H9 (cell line): ENCODE measurements at regions not wholly inside any gene's neighbourhood (a gene's known extent, or its start where the extent isn't known, plus 50 kb on each side); places are given as distances from the start of the nearest gene placed in this dataset.

Experiments
- DNase-seq: peaks from one replicate; pipeline ENCODE4 v3.0.0-alpha.2; 2017
- H2AFZ ChIP-seq: one replicate; pipeline ENCODE4 v1.6.1; 2013; ENCODE audit warnings: mild to moderate bottlenecking, low read length, control low read depth, moderate library complexity
- H2AK5ac ChIP-seq: 2 replicates; pipeline ENCODE4 v1.6.1; 2013; ENCODE audit warnings: low read length, control low read depth, mixed read lengths; ENCODE audit not compliant: insufficient read length
- H2BK120ac ChIP-seq: one replicate; pipeline ENCODE4 v1.6.1; 2013; ENCODE audit warnings: low read depth, mild to moderate bottlenecking, low read length, control low read depth, inconsistent platforms; ENCODE audit not compliant: poor library complexity, severe bottlenecking
- H2BK12ac ChIP-seq: 2 replicates; pipeline ENCODE4 v1.6.1; 2013; ENCODE audit warnings: low read length, control low read depth, mixed read lengths, low read depth; ENCODE audit not compliant: insufficient read length
- H2BK15ac ChIP-seq: 2 replicates; pipeline ENCODE4 v1.6.1; 2013; ENCODE audit warnings: low read depth, low read length, control low read depth
- H2BK20ac ChIP-seq: one replicate; pipeline ENCODE4 v1.6.1; 2013; ENCODE audit warnings: low read depth, mild to moderate bottlenecking, low read length, control low read depth, inconsistent platforms; ENCODE audit not compliant: poor library complexity, severe bottlenecking
- H2BK5ac ChIP-seq: 2 replicates; pipeline ENCODE4 v1.6.1; 2013; ENCODE audit warnings: low read length, control low read depth, mixed read lengths; ENCODE audit not compliant: insufficient read length
- H3K14ac ChIP-seq: 2 replicates; pipeline ENCODE4 v1.6.1; 2013; ENCODE audit warnings: low read length, control low read depth; ENCODE audit not compliant: insufficient read depth
- H3K18ac ChIP-seq: 2 replicates; pipeline ENCODE4 v1.6.1; 2013; ENCODE audit warnings: low read depth, mild to moderate bottlenecking, mixed read lengths, low read length, control low read depth; ENCODE audit not compliant: insufficient read length
- H3K23ac ChIP-seq: 2 replicates; pipeline ENCODE4 v1.6.1; 2013; ENCODE audit warnings: low read length, control low read depth, mixed read lengths, low read depth; ENCODE audit not compliant: insufficient read length
- H3K23me2 ChIP-seq: 2 replicates; pipeline ENCODE4 v1.6.1; 2013; ENCODE audit warnings: low read depth, mild to moderate bottlenecking, mixed read lengths, low read length, control low read depth; ENCODE audit not compliant: insufficient read length, poor library complexity, severe bottlenecking
- H3K27ac ChIP-seq: 2 replicates; pipeline ENCODE4 v1.5.1; 2013; ENCODE audit warnings: low read length, control low read depth, mixed read lengths, low read depth; ENCODE audit not compliant: insufficient read length
- H3K27me3 ChIP-seq: 2 replicates; pipeline ENCODE4 v1.6.1; 2013; ENCODE audit warnings: low read length, control low read depth, inconsistent platforms; ENCODE audit not compliant: insufficient read depth
- H3K4ac ChIP-seq: 2 replicates; pipeline ENCODE4 v1.6.1; 2013; ENCODE audit warnings: low read depth, mild to moderate bottlenecking, control low read depth, inconsistent platforms, low read length, moderate library complexity
- H3K4me1 ChIP-seq: 2 replicates; pipeline ENCODE4 v1.6.1; 2013; ENCODE audit warnings: low read length, control low read depth, inconsistent platforms; ENCODE audit not compliant: insufficient read depth
- H3K4me2 ChIP-seq: 2 replicates; pipeline ENCODE4 v1.6.1; 2013; ENCODE audit warnings: low read length, control low read depth, mixed read lengths; ENCODE audit not compliant: insufficient read length, insufficient read depth
- H3K56ac ChIP-seq: 2 replicates; pipeline ENCODE4 v1.6.1; 2013; ENCODE audit warnings: low read depth, mild to moderate bottlenecking, mixed read lengths, low read length, control low read depth; ENCODE audit not compliant: insufficient read length
- H3K79me1 ChIP-seq: 2 replicates; pipeline ENCODE4 v1.6.1; 2013; ENCODE audit warnings: low read depth, mild to moderate bottlenecking, moderate library complexity, low read length, control low read depth, inconsistent platforms; ENCODE audit not compliant: insufficient read depth, poor library complexity, severe bottlenecking
- H3K79me2 ChIP-seq: 2 replicates; pipeline ENCODE4 v1.6.1; 2013; ENCODE audit warnings: low read length, control low read depth, inconsistent platforms; ENCODE audit not compliant: insufficient read depth
- H3K9ac ChIP-seq: 2 replicates; pipeline ENCODE4 v1.6.1; 2013; ENCODE audit warnings: low read length, control low read depth, mixed read lengths; ENCODE audit not compliant: insufficient read length; ENCODE audit errors: extremely low read depth
- H3K9me3 ChIP-seq: one replicate; pipeline ENCODE4 v1.6.1; 2013; ENCODE audit warnings: low read depth, low read length, inconsistent platforms; ENCODE audit not compliant: control insufficient read depth
- H3T11ph ChIP-seq: one replicate; pipeline ENCODE4 v1.6.1; 2013; ENCODE audit warnings: mild to moderate bottlenecking, low read length, control low read depth, inconsistent platforms
- H4K20me1 ChIP-seq: one replicate; pipeline ENCODE4 v1.6.1; 2013; ENCODE audit not compliant: control insufficient read depth, insufficient read length, insufficient read depth
- H4K5ac ChIP-seq: 2 replicates; pipeline ENCODE4 v1.6.1; 2013; ENCODE audit warnings: low read depth, mild to moderate bottlenecking, mixed read lengths, low read length, control low read depth; ENCODE audit not compliant: insufficient read length
- H4K8ac ChIP-seq: replicated peaks from 2 replicates; pipeline ENCODE4 v1.6.1; 2013; ENCODE audit warnings: low read length, control low read depth, mixed read lengths, low read depth; ENCODE audit not compliant: insufficient read length
- H4K91ac ChIP-seq: 2 replicates; pipeline ENCODE4 v1.6.1; 2013; ENCODE audit warnings: low read depth, mild to moderate bottlenecking, moderate library complexity, mixed read lengths, low read length, control low read depth; ENCODE audit not compliant: insufficient read length
- H3K27ac Mint-ChIP-seq, 3 experiments: 2 replicates in 2 of 3; 3 replicates in 1 of 3; pipeline ENCODE4 v1.8.0; 2020 to 2021; ENCODE audit warnings: mixed read lengths in 3 of 3, mild to moderate bottlenecking in 1 of 3, moderate library complexity in 1 of 3
- H3K27me3 Mint-ChIP-seq: 2 replicates; pipeline ENCODE4 v1.8.0; 2021; ENCODE audit warnings: low read depth, mild to moderate bottlenecking, moderate library complexity, mixed read lengths
- H3K36me3 Mint-ChIP-seq, 3 experiments: 2 replicates in 2 of 3; 3 replicates in 1 of 3; pipeline ENCODE4 v1.8.0; 2020 to 2021; ENCODE audit warnings: low read depth in 3 of 3, mixed read lengths in 3 of 3; ENCODE audit not compliant: insufficient read depth in 1 of 3
- H3K4me1 Mint-ChIP-seq, 2 experiments: 2 replicates each; pipeline ENCODE4 v1.8.0; 2020; ENCODE audit warnings: mixed read lengths in 2 of 2
- H3K4me3 Mint-ChIP-seq, 2 experiments: 2 replicates in 1 of 2; 3 replicates in 1 of 2; pipeline ENCODE4 v1.8.0; 2020 to 2021; ENCODE audit warnings: mild to moderate bottlenecking in 2 of 2, mixed read lengths in 2 of 2, moderate library complexity in 1 of 2
- H3K9me3 Mint-ChIP-seq, 2 experiments: 2 replicates in 1 of 2; 3 replicates in 1 of 2; pipeline ENCODE4 v1.8.0; 2020; ENCODE audit warnings: mild to moderate bottlenecking in 2 of 2, mixed read lengths in 2 of 2, moderate library complexity in 1 of 2
- CTCF ChIP-seq: fragments of 200-600 bp; sonication (generic); conservative IDR thresholded peaks from 3 replicates; pipeline ENCODE4 v1.8.0; 2021; ENCODE audit warnings: antibody characterized with exemption, mild to moderate bottlenecking
- WGBS: extraction: QIAGEN DNeasy Blood & Tissue Kit; methylation state at CpG from one replicate; pipeline ENCODE4 v1.1.7; 2013; ENCODE audit warnings: missing lambda C conversion rate, low lambda C conversion rate, mixed read lengths; ENCODE audit not compliant: insufficient read length; ENCODE audit errors: extremely low coverage; 5-methylcytosine and 5-hydroxymethylcytosine counted together

GRCh38 chr9:109888695-109889094 is 108.7 kb downstream of the PALM2AKAP2 start:
- H3K27ac Mint-ChIP-seq = no peak overlapping the region
- WGBS = no CpG with 5 or more reads among the region's 1 CpG

More at GRCh38 chr9:109888695-109889094, 108.7 kb downstream of the PALM2AKAP2 start:
- H3K4me2 ChIP-seq = no peak overlapping the region
- no peak for DNase-seq
- H2AFZ ChIP-seq = no peak overlapping the region
- H4K8ac ChIP-seq = no peak overlapping the region
- no peak overlapping the region for H2BK5ac ChIP-seq
- no peaks in the 10 kb centered on the region for H3K9me3 ChIP-seq
- no peak overlapping the region for H3K27ac ChIP-seq
- no peaks in the 10 kb centered on the region for H3K79me2 ChIP-seq
- no peak for TF ChIP-seq CTCF
- no peak overlapping the region for H4K91ac ChIP-seq
- no peak overlapping the region for H2BK120ac ChIP-seq
- H3K4me1 ChIP-seq = no peaks in the 10 kb centered on the region
- no peak overlapping the region for H2BK15ac ChIP-seq
- H3K4me1 Mint-ChIP-seq = peaks cover 14 to 15% of the 10 kb centered on the region in 2 experiments
- H3K23ac ChIP-seq = no peak overlapping the region
- H3T11ph ChIP-seq = no peak overlapping the region
- H3K36me3 Mint-ChIP-seq = no peaks in the 10 kb centered on the region
- H3K9me3 Mint-ChIP-seq = no peaks in the 10 kb centered on the region
- no peak overlapping the region for H4K5ac ChIP-seq
- no peak overlapping the region for H3K56ac ChIP-seq
- H3K79me1 ChIP-seq = no peaks in the 10 kb centered on the region
- H2AK5ac ChIP-seq = no peak overlapping the region
- no peaks in the 10 kb centered on the region for H3K23me2 ChIP-seq
- no peaks in the 10 kb centered on the region for H3K27me3 Mint-ChIP-seq
- H4K20me1 ChIP-seq = no peaks in the 10 kb centered on the region
- no peak overlapping the region for H3K4ac ChIP-seq
- H3K18ac ChIP-seq = no peak overlapping the region
- no peak overlapping the region for H3K9ac ChIP-seq
- no peak overlapping the region for H2BK20ac ChIP-seq
- no peak overlapping the region for H3K4me3 Mint-ChIP-seq
- H3K14ac ChIP-seq = no peak overlapping the region
- no peak overlapping the region for H2BK12ac ChIP-seq
- no peaks in the 10 kb centered on the region for H3K27me3 ChIP-seq
